ENCODE measurements at regions not wholly inside any gene's neighbourhood (a gene's known extent, or its start where the extent isn't known, plus 50 kb on each side); places are given as distances from the start of the nearest gene placed in this dataset.
"Not testable (repeated sequence)": the region's sequence is repeated elsewhere in the genome, so short reads cannot be mapped to it uniquely, and the experiment has no call there.

GRCh38 chr16:7888411-7888810, 555.8 kb downstream of the RBFOX1 start:
- ChIA-PET CTCF (no interaction called here), POLR2A (no interaction called here)
- no peak for DNase-seq (ENCODE audit: extremely low spot score)
- TF ChIP-seq, protein P1, sequence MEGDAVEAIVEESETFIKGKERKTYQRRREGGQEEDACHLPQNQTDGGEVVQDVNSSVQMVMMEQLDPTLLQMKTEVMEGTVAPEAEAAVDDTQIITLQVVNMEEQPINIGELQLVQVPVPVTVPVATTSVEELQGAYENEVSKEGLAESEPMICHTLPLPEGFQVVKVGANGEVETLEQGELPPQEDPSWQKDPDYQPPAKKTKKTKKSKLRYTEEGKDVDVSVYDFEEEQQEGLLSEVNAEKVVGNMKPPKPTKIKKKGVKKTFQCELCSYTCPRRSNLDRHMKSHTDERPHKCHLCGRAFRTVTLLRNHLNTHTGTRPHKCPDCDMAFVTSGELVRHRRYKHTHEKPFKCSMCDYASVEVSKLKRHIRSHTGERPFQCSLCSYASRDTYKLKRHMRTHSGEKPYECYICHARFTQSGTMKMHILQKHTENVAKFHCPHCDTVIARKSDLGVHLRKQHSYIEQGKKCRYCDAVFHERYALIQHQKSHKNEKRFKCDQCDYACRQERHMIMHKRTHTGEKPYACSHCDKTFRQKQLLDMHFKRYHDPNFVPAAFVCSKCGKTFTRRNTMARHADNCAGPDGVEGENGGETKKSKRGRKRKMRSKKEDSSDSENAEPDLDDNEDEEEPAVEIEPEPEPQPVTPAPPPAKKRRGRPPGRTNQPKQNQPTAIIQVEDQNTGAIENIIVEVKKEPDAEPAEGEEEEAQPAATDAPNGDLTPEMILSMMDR (IDR thresholded peaks at IDR 0.05; ENCODE audit: control extremely low read depth, extremely low read depth, low read depth, missing control alignments): no peak

- POLR2A ChIA-PET: no interaction called here
- TF ChIP-seq, protein P1 (IDR thresholded peaks at IDR 0.05; ENCODE audit: control extremely low read depth, extremely low read depth, low read depth, missing control alignments): no peak
- no peak for DNase-seq (ENCODE audit: extremely low spot score)
- CTCF ChIA-PET: interaction anchor here (1.2 kb wide), 1 partner anchor 21 kb away, joined by 3 read pairs; no protein-coding TSS in a partner anchor
Observed at GRCh38 chr16:7887316-7887715, 554.7 kb downstream of the RBFOX1 start.

DNA sequence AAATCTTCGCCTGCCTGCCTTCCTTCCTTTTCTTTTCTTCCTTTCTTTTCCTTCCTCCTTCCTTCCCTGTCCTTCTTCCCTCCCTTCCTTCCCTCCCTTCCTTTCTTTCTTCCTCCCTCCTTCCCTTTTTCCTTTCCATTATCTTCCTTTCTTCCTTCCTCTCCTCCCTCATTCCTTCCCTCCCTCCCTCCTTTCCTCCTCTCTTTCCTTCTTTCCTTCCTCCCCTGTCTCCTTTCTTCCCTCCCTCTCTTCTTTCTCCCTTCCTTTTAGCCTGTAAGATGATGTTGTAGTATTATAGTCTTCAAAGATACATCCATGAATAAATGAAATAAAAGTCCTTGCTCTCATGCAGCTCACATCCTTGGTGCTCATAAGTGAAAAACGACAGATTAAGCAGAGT, 539.3 kb downstream of the RBFOX1 start:
- ChIA-PET CTCF (no interaction called here), POLR2A (no interaction called here)
- no peak for DNase-seq (ENCODE audit: extremely low spot score)
- TF ChIP-seq, protein P1 (IDR thresholded peaks at IDR 0.05; ENCODE audit: control extremely low read depth, extremely low read depth, low read depth, missing control alignments): no peak

- TF ChIP-seq, protein P1 (IDR thresholded peaks at IDR 0.05; ENCODE audit: control extremely low read depth, extremely low read depth, low read depth, missing control alignments): no peak
- ChIA-PET POLR2A (no interaction called here), CTCF (no interaction called here)
- DNase-seq (ENCODE audit: extremely low spot score): no peak
Observed at GRCh38 chr16:7871371-7871770, 538.7 kb downstream of the RBFOX1 start.

DNA sequence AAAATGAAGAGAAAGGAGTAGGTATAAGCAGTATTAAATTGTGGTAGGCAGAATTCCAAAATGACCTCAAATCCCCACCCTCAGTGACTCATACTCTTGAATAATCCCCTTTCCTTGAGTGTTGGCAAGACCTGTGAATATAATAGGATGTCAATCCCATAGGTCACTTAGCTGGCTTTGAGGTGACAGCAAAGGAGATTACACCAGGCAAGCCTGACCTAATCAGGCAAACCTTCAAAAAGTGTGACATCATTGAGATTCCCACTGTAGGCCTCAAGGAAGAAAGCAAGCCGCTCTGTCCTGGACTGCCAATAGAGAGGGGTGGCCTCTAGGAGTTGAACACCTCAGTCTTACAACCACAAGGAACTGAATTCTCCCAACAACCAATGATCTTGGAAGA, 535.2 kb downstream of the RBFOX1 start:
- CTCF ChIA-PET: no interaction called here
- no peak for DNase-seq (ENCODE audit: extremely low spot score)
- POLR2A ChIA-PET: no interaction called here
- TF ChIP-seq, protein P1 (IDR thresholded peaks at IDR 0.05; ENCODE audit: control extremely low read depth, extremely low read depth, low read depth, missing control alignments): no peak

- no peak for DNase-seq (ENCODE audit: extremely low spot score)
- ChIA-PET CTCF (interaction anchor here (0.8 to 1.6 kb wide), 3 partner anchors 11 to 21 kb away, joined by 3 to 4 read pairs (median 4); no protein-coding TSS in a partner anchor), POLR2A (no interaction called here)
- TF ChIP-seq, protein P1 (IDR thresholded peaks at IDR 0.05; ENCODE audit: control extremely low read depth, extremely low read depth, low read depth, missing control alignments): no peak
Observed at GRCh38 chr16:7866144-7866543, 533.5 kb downstream of the RBFOX1 start.

GRCh38 chr16:7865393-7865792, 532.7 kb downstream of the RBFOX1 start:
- CTCF ChIA-PET; POLR2A ChIA-PET; DNase-seq (ENCODE audit: extremely low spot score): not testable (repeated sequence)
